GM21423 (cell line): ENCODE measurements at regions not wholly inside any gene's neighbourhood (a gene's known extent, or its start where the extent isn't known, plus 50 kb on each side); places are given as distances from the start of the nearest gene placed in this dataset.
"Not testable (repeated sequence)": the region's sequence is repeated elsewhere in the genome, so short reads cannot be mapped to it uniquely, and the experiment has no call there.

Experiments
- ATAC-seq: cut with Tn5 transposase; IDR thresholded peaks from one replicate; pipeline ENCODE4 v1.9.1; 2021; ENCODE audit warnings: mild to moderate bottlenecking, moderate library complexity; ENCODE audit not compliant: unreplicated experiment

GRCh38 chr12:79993106-79993862 is 58.4 kb upstream of the PPP1R12A start:
- ATAC-seq, result no peak

DNA sequence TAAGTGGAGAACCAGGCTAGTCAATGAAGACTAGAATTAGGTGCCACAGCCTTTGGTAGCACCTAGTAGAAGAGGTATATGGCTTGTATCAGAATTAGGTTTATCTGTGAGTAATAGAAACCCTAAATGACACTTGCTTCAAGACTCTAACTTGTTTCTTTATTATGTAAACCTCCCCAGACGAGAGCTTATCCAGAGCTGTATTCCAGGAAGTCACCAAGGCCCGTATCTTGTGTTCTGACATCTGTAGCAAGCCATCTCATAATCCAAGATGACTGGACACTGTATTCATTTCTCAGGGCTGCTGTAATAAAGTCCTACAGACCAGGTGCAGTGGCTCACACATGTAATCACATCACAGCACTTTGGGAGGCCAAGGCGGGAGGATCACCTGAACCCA is 56.7 kb upstream of the PPP1R12A start:
- ATAC-seq, result no peak

- ATAC-seq, result not testable (repeated sequence)
These were observed 55.8 kb upstream of the PPP1R12A start for GRCh38 chr12:79990509-79991338.

- no peak for ATAC-seq
These were observed 53.5 kb upstream of the PPP1R12A start for GRCh38 chr12:79988368-79988767.

DNA sequence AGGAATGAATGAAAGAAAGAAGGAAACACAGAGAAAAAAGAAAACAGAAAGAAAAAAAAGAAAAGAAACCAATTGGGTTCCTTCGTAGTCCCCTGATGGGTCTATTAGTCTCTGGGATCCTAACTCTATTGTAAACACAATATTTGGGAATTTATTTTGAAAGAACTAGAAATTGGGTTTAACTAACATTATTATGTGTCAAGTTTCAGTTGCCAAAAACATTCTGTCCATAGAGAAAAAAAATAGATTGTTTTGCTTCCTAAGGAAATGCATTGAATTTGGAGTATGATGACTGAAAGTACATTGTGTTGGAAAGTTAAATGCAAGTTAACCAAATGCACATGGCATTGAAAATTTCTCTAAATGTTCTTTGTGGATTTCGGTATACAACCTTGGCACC is 52.8 kb upstream of the PPP1R12A start:
- no peak for ATAC-seq
